Kidney glomerular epithelial cell (primary cell): ENCODE measurements at regions not wholly inside any gene's neighbourhood (a gene's known extent, or its start where the extent isn't known, plus 50 kb on each side); places are given as distances from the start of the nearest gene placed in this dataset.

Source experiments
- DNase-seq: peaks from one replicate; lab custom pipeline; 2025; lab: John Stamatoyannopoulos, UW

DNA sequence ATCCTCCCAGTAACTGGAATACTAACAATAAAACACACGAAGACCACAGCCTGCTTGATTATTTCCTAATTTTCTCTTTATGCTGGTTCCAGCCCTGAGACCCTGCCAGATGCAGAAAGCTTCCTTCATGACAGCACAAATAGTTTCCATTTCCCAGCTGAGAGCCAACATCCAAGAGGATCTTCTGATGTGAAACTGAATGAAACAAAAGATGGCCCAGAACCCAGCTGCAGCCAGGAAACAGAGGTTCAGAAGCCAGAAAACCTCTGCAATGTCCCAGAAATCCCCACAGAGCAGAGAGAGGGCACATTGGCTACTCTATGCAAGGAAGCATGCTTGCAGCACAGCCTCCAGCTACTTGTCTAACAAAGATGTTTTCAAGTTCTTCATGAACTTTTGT lies 61.8 kb upstream of the PLEKHG1 start:
- no peak for DNase-seq

DNA sequence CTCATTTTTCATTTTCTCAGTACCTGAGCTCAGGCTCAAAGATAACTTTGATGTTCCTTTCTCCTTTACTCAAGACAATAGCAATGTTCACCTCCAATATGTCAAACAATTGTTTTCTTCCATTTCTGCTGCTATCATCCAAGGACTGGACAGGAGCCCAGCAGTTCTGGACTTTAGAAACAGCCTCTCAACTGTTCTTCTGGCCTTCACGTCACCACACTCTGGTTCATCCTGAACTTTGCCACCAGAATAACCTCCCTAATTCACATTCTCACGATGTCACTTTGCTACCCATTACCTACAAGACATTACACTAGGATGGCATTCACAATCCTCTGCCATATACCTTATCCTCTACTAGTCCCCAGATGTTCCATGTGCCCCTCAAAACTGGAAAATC lies 60.6 kb upstream of the PLEKHG1 start:
- DNase-seq: no peak

DNA sequence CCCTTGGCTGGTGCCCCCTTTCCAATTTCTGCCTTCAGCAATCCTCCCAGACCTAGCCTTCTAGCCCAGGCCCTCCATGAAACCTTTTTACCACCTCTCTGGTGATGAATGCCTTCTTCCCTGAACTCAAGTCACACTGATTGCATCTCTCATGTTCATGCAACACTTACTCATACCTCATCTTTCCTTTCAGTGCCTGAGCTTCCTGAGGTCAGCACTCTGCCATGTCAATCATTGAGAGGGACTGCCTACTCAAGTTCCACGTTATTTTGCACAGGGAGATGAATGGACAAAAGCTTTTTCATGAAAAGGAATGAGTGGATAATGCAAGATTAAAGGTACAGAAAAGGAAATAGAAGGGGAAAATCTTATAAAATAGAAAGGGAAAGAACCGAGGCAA lies 60.1 kb upstream of the PLEKHG1 start:
- no peak for DNase-seq

DNA sequence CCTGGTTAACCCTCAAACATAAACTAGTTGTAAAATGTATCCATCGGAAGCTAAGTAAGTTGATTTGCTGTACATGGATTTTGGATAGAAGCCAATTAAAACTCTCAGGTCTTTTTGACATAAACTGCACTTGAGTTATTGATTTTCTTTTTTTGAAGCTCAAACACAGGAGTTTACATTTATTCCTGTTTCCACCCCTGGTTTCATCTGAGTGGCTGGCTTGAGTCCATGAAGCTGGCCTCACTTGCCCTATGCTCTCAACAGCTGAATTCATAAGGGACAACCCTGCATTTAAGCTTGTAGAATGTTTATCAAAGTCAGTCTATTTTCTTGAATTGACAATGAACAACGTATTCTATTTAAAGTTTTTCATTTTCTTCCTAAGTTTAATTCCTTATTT lies 58.1 kb upstream of the PLEKHG1 start:
- DNase-seq: no peak

GRCh38 chr6:150543178-150543577 lies 56.5 kb upstream of the PLEKHG1 start:
- DNase-seq: no peak

GRCh38 chr6:150544793-150545192 lies 54.9 kb upstream of the PLEKHG1 start:
- no peak for DNase-seq

DNA sequence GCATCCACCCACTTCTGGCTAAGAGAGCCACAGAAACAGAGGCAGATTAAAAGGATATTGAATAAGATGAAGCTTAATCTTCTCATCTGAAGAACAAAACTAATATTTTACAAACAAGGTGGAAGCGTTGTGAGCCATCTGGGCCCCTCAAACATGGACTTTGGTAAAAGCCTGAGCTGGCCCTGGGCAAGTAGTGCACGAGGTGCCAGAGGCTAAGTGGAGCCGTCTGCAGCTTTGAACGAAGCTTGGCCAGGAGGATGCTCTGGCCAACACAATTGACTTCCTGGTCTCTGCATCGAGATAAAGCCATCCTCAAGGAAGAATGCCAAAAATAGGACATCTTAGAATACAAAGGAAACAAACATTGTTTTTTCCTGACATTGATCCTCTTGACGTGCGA lies 53.2 kb upstream of the PLEKHG1 start:
- no peak for DNase-seq

- no peak for DNase-seq
Measured at GRCh38 chr6:150547502-150548222, 52.0 kb upstream of the PLEKHG1 start.

DNA sequence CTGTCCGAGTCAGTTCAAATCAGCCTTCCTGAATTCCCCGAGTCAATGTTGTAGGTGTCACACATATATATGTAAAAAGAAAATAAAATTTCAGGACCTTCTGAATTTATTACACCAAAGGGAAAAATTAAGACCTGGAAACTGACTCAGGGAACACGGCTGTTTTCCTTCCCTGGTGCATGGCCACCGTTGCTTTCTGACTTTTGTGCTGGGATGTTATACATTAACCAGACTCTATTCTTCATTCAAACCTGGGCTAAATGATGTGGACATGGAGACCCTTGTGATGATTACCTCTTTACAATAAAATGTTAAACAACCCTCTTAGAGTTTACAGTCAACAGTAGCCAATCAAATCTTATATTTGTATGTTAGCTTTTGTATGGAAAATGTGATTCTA lies 51.4 kb upstream of the PLEKHG1 start:
- DNase-seq: no peak

- DNase-seq: no peak
Measured at GRCh38 chr6:150549007-150549406, 50.7 kb upstream of the PLEKHG1 start.

DNA sequence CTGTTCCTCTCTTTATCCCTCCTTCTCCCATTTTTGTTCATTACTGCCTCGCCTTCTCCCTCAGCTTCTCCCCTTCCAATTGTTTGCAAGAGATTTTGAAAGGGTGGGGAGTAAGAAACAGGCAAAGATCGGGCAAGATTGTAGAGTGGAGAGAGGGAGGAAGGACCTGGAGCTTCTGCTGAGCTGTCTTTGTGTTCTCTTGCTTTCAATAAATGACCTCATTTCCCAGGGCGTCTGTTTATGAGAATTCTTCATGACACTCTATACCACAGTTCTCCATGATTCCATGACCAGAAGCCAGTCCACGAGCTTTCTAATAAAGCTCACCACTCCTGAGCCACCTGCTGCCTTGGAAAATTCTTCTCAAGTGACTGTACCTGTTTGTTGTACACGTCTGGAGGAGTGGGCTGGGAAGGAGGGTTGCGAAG lies 50.0 kb upstream of the PLEKHG1 start:
- no peak for DNase-seq
